Transverse colon (tissue), 4 donors: ENCODE measurements at regions not wholly inside any gene's neighbourhood (a gene's known extent, or its start where the extent isn't known, plus 50 kb on each side); places are given as distances from the start of the nearest gene placed in this dataset.

ENCODE experiments used
- DNase-seq: peaks from one replicate; pipeline ENCODE4 v3.0.0-alpha.2; 2019
- H3K27ac ChIP-seq, 4 donors: fragments of 200-600 bp; sonication (generic); 2 replicates each; pipeline ENCODE4 v1.5.1; 2016 to 2018; ENCODE audit warnings: inconsistent platforms in 4 of 4
- H3K27me3 ChIP-seq: fragments of 200-600 bp; sonication (generic); 2 replicates; pipeline ENCODE4 v1.5.1; 2017; ENCODE audit warnings: inconsistent platforms
- H3K36me3 ChIP-seq, 4 donors: fragments of 200-600 bp; sonication (generic); 2 replicates each; pipeline ENCODE4 v1.5.1; 2017 to 2019; ENCODE audit warnings: inconsistent platforms in 4 of 4
- H3K4me1 ChIP-seq, 4 donors: fragments of 200-600 bp; sonication (generic); 2 replicates each; pipeline ENCODE4 v1.5.1; 2017 to 2020; ENCODE audit warnings: inconsistent platforms in 4 of 4
- H3K4me3 ChIP-seq, 4 donors: fragments of 200-600 bp; sonication (generic); 1 replicate in 1 of 4; 2 replicates in 3 of 4; pipeline versions ENCODE4 v1.5.1 to v1.6.1; 2017 to 2019; ENCODE audit warnings: inconsistent platforms in 4 of 4
- H3K9me3 ChIP-seq, 2 donors: fragments of 200-600 bp; sonication (generic); 2 replicates each; pipeline ENCODE4 v1.5.1; 2017 to 2019; ENCODE audit warnings: inconsistent platforms in 2 of 2
- CTCF ChIP-seq, 5 experiments: fragments of 200-600 bp in 3 of 5; fragments of 450-650 bp in 2 of 5; sonication (generic) in 3 of 5; IDR thresholded peaks; 1 replicate in 2 of 5; 2 replicates in 3 of 5; pipeline ENCODE4 v1.5.1; 2016 to 2017; ENCODE audit warnings: antibody characterized with exemption in 5 of 5, inconsistent platforms in 3 of 5, mild to moderate bottlenecking in 2 of 5, moderate library complexity in 1 of 5
- EP300 ChIP-seq: sonication (generic); formaldehyde crosslinking; IDR thresholded peaks from one replicate; pipeline ENCODE4 v1.6.1; 2017; ENCODE audit warnings: antibody characterized with exemption, low read depth
- POLR2A ChIP-seq: fragments of 450-650 bp; IDR thresholded peaks from one replicate; pipeline ENCODE4 v1.6.1; 2016; ENCODE audit warnings: antibody characterized with exemption, mild to moderate bottlenecking, moderate library complexity
- POLR2AphosphoS5 ChIP-seq, 3 donors: sonication (generic); formaldehyde crosslinking; IDR thresholded peaks; one replicate each; pipeline ENCODE4 v1.6.1; 2016; ENCODE audit warnings: antibody characterized with exemption in 3 of 3
- WGBS, 2 donors: methylation state at CpG; one replicate each; pipeline ENCODE4 v1.1.5; 2018; ENCODE audit warnings: low coverage in 1 of 2; 5-methylcytosine and 5-hydroxymethylcytosine counted together
- in situ Hi-C, 4 donors: fragments of 200-750 bp; cut with MboI; loops; one replicate each; pipeline versions ENCODE4 v1.15.0 to v1.15.1; 2017; ENCODE audit warnings: low sequenced_read_pairs in 3 of 4, low pct_ligation_motif_present in 1 of 4, low pct_unique_long_range_greater_than_20kb in 1 of 4
- intact Hi-C: fragments of 100-400 bp; cut with DNase I; formaldehyde crosslinking; loops from one replicate; pipeline ENCODE4 v1.15.1; 2023; ENCODE audit warnings: low total_unique reads

- Histone ChIP-seq H3K4me3 (no peak overlapping the region), H3K4me1 (no peaks in the 10 kb centered on the region), H3K36me3 (no peaks in the 10 kb centered on the region), H3K9me3 (no peaks in the 10 kb centered on the region), H3K27me3 (no peaks in the 10 kb centered on the region), H3K27ac (no peak overlapping the region)
- no peak for DNase-seq
- no peak for TF ChIP-seq CTCF (IDR thresholded peaks at IDR 0.05)
- TF ChIP-seq POLR2A, result no peak
- TF ChIP-seq POLR2AphosphoS5 (IDR thresholded peaks at IDR 0.05), result no peak
- TF ChIP-seq EP300, result no peak
- in situ Hi-C loops (no loop called here), intact Hi-C loops (no loop called here)
Measured at GRCh38 chr18:23316988-23317387, 136.1 kb upstream of the RIOK3 start.

- DNase-seq, result no peak
- Histone ChIP-seq H3K27ac (no peak overlapping the region), H3K9me3 (no peaks in the 10 kb centered on the region), H3K4me3 (no peak overlapping the region), H3K36me3 (no peaks in the 10 kb centered on the region), H3K4me1 (no peaks in the 10 kb centered on the region), H3K27me3 (no peaks in the 10 kb centered on the region)
- TF ChIP-seq POLR2AphosphoS5 (IDR thresholded peaks at IDR 0.05) (no peak), EP300 (no peak), POLR2A (no peak), CTCF (IDR thresholded peaks at IDR 0.05) (no peak)
- in situ Hi-C loops, result no loop called here
- intact Hi-C loops, result no loop called here
- WGBS, 2 donors, result 81 to 89% methylated on average over 4 to 5 of the region's 5 CpGs
Measured at GRCh38 chr18:23317975-23318675, 135.0 kb upstream of the RIOK3 start.

- in situ Hi-C loops, result no loop called here
- no peak for TF ChIP-seq POLR2AphosphoS5 (IDR thresholded peaks at IDR 0.05)
- no peak for TF ChIP-seq EP300
- TF ChIP-seq CTCF (IDR thresholded peaks at IDR 0.05), result no peak
- no peak for TF ChIP-seq POLR2A
Measured at GRCh38 chr18:23320709-23321236, 132.3 kb upstream of the RIOK3 start.

DNA sequence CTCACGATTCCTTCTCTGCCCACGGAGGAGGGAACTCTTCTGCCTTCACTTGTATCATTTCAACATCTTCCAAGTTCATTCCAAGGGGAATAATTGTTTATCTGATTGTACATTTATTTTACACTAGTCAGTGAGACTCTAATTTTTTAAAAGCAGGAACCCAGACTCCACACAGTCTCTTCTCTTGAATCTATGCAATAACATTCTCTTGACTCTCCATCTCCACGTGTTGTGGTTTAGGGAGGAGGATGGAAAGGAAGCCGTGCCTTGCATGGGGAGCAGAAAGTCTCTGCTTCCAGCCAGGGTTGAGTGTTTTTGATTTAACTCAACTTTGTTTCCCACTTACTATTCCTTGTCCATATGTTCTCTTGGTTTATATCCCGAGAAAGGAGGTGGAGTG, 131.1 kb upstream of the RIOK3 start:
- Histone ChIP-seq H3K4me3 (no peak overlapping the region), H3K4me1 (no peaks in the 10 kb centered on the region), H3K27ac (no peak overlapping the region), H3K9me3 (no peaks in the 10 kb centered on the region), H3K27me3 (no peaks in the 10 kb centered on the region), H3K36me3 (no peaks in the 10 kb centered on the region)
- intact Hi-C loops (no loop called here), in situ Hi-C loops (no loop called here)
- DNase-seq, result no peak
- no peak for TF ChIP-seq EP300
- TF ChIP-seq CTCF (IDR thresholded peaks at IDR 0.05), result no peak
- no peak for TF ChIP-seq POLR2A
- no peak for TF ChIP-seq POLR2AphosphoS5 (IDR thresholded peaks at IDR 0.05)
- WGBS, 2 donors, result 88 to 93% methylated on average over 5 of the region's 5 CpGs

More at GRCh38 chr18:23320709-23321236, 132.3 kb upstream of the RIOK3 start:
- H3K9me3 ChIP-seq, result no peaks in the 10 kb centered on the region
- H3K4me1 ChIP-seq, result no peaks in the 10 kb centered on the region
- DNase-seq, result no peak
- H3K27ac ChIP-seq, result no peak overlapping the region
- no peaks in the 10 kb centered on the region for H3K27me3 ChIP-seq
- no peaks in the 10 kb centered on the region for H3K36me3 ChIP-seq
- no peak overlapping the region for H3K4me3 ChIP-seq
- WGBS, 2 donors, result 74% methylated on average over 1 of the region's 1 CpG; no CpG with 5 or more reads in 1 of the 2 donors
- intact Hi-C loops, result no loop called here
